NCI-H345 treated with DMSO at 0.1 percent for 48 hours (cell line): ENCODE measurements at regions not wholly inside any gene's neighbourhood (a gene's known extent, or its start where the extent isn't known, plus 50 kb on each side); places are given as distances from the start of the nearest gene placed in this dataset.
A peak's percentile ranks its signal among the peaks of the same experiment; 100 is the strongest.
"Not testable (repeated sequence)": the region's sequence is repeated elsewhere in the genome, so short reads cannot be mapped to it uniquely, and the experiment has no call there.

Experiments
- DNase-seq: peaks from one replicate; lab custom pipeline; 2025; ENCODE audit not compliant: unreplicated experiment; lab: John Stamatoyannopoulos, UW

DNA sequence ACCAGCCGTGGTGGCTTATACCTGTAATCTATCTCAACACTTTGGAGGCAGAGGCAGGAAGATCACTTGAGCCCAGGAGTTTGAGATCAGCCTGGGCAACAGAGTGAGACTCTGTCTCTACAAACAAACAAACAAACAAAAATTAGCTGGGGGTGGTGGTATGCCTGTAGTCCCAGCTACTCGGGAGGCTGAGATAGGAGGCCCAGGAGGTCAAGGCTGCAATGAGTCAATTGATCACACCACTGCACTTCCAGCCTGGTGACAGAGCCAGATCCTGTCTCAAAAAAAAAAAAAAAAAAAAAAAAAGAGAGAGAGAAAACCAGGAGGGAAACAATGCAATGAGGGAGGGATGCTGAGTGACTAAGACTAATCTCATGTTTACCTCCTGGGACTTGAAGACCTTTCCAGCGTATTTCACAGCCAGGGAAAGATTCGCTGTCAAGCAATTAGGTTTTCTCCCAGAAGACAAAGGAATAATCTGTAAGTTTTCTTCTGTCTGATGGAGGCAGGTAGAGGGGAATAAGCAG lies 51.1 kb upstream of the MIER3 start:
- DNase-seq: no peak

DNA sequence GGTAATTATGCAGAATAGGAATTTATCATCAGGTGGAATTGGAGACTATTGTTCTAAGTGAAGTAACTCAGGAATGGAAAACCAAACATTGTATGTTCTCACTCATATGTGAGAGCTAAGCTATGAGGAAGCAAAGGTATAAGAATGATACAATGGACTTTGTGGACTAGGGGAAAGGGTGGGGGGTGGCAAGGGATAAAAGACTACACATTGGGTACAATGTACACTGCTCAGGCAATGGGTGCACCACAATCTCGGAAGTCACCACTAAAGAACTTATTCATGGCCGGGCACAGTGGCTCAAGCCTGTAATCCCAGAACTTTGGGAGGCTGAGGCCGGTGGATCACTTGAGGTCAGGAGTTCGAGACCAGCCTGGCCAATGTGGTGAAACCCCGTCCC lies 51.6 kb upstream of the MIER3 start:
- DNase-seq: not testable (repeated sequence)

DNA sequence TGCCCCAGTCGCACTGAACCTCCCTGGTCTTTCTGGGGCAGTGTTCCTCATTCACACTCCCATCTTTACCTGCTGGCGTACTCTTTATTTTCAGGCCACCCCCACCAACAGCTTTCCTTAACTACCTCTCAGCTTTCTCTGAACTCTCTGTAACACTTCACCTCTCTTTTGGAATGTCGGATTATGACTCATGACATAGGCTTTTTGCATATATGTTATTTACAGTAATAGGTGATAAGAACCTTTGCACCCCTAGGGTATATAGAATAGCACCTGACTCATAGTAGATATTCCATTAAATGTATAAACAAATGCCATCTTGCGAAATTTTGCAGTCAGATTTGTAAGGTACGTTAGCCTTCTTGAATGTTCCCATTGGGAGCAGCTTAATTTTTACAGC lies 52.9 kb upstream of the MIER3 start:
- no peak for DNase-seq

DNA sequence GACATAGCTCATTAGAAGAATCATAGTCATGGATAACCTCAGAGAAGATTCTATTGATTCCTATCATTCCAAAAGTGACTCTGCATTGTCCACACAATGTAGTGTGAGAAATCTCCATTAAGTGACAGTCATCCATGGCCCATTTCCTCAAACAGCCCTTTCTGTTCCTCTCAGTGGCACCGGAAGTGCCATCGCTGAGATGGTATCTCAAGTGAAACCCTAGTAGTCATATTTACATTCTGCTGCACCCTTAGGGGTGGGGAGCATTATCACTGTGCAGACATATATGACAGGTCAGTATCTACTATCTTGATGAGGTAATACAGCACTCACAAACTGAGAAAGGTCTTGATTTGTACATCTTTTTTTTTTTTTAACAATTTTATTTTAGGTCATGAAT lies 55.4 kb upstream of the MIER3 start:
- DNase-seq: no peak

DNA sequence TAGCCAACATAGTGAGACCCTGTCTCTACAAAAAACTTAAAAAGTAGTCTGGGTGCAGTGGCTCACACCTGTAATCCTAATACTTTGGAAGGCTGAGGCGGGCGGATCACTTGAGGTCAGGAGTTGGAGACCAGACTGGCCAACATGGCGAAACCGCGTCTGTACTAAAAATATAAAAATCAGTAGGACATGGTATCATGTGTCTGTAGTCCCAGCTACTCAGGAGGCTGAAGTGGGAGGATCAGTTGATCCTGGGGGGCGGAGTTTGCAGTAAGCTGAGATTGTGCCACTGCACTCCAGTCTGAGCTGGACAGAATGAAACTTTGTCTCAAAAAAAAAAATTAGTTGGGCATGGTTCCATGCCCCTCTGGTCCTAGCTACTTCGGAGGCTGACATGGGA lies 57.9 kb upstream of the MIER3 start:
- DNase-seq: no peak

DNA sequence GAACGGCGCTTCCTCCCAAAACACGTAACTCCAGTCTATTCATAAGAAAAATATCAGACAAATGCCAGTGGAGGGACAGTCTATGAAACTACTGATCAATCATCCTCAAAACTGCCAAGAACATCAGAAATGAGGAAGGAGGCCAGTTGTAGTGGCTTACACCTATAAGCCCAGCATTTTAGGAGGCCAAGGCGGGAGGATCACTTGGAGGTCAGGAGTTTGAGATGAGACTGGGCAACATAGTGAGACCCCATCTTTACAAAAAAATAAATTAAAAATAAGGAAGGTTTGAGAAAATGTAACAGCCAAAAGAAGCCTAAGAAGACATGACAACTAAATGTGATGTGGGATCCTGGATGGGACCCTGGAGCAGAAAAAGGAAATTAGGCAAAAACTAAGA lies 58.9 kb upstream of the MIER3 start:
- no peak for DNase-seq

DNA sequence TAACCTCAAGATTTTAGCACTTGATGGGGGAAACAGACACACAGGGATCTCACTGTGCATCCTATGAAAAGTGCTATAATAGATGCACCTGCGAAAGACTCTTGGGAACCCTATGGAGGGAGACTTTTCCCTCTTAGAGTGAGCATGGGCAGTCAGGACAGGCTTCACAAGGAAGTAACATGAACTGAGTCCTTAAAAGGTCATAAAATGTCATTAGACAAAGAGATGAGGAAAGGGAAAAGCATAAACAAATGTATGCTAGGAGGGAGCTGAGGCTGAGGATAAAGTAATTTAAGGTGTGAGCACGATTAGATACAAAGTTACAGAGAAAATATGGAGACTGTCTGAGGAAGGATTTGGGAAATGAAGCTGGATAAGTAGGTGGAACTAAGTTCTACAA lies 60.6 kb upstream of the MIER3 start:
- no peak for DNase-seq

DNA sequence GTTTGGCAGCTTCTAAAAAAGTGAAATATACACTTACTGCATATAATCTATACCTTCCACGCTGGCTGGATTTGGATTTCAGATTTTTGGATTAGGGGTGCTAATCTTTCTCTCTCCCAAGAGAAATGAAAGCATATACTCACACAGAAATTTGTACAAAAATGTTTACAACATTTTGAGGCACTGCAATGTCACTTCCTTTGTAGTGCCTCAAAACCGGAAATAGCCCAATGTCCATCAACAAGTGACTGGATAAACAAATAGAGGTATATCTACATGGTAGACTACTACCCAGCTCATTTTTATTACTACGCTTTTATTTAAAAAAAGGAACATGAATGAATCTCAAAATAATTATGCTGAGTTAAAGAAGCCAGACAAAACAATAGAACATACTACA lies 74.0 kb upstream of the MIER3 start:
- no peak for DNase-seq

DNA sequence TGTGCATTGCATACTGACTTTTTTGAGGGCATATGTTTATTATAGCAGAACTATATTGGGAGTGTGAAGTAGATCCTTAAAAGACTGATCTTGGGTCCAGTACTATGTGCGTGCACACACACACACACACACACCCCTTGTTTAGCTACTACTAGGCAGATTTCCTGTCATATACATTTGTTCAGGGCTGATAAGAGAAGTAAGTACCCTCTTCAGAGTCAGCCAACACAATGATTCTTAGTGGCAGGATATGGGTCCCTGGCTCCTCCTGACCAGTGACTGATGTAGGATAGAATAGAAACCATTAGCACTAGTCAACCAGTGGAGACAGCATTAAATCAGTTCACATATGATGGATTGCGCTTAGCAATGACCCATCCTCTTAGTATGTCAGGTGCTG lies 76.2 kb upstream of the MIER3 start:
- no peak for DNase-seq

DNA sequence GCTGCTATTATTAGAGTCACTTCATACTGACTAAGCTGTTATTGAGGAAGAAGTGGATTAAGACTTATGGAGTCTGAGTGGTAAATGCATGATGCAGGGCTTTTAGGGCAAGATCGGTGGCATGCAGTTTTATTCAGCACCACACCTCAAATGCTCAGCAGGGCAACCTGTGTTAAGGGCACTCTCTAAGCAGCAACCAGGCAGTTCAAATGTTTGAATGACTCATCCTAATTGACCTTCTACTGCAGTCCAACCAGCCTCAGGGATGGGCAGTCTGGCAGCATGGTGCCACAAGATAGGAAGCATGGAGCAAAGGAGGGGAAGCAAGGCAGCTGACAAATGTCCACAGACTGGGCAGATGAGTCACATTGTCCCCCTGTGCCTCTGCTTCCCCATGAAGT lies 80.2 kb upstream of the MIER3 start:
- DNase-seq: no peak

DNA sequence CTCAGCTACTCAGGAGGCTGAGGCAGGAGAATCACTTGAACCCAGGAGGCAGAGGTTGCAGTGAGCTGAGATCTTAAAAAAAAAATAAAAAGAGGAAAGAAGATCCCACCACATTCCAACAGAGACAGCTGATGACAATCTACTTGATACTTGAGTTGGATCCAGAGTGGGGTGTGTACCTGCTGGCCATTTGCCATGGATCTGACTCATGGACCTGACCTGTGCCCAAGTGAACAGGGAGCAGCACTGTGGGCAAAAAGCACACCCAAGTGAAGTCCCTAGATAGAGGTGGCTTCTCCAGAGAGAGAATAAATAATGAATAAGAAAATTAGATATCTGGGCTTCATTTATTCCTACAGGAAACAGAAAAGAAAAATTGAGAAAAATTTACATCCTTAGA lies 81.2 kb upstream of the MIER3 start:
- DNase-seq: no peak

DNA sequence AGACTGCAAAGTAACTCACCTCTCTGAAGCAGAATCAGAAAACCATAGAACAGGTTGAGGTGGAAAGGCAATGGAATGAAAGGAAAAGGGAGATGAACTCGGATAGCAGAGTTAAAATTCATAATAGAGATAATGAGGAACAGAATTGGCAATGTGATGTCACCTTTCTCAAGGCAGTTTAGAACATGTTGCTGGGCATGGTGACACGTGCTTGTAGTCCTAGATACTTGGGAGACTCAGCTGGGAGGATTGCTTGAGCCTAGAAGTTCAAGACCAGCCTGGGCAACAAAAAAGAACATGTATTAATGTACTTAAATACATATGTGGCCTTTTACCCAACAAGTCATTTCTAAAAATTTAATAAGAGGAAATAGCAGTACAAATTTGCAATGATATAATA lies 81.6 kb upstream of the MIER3 start:
- no peak for DNase-seq

DNA sequence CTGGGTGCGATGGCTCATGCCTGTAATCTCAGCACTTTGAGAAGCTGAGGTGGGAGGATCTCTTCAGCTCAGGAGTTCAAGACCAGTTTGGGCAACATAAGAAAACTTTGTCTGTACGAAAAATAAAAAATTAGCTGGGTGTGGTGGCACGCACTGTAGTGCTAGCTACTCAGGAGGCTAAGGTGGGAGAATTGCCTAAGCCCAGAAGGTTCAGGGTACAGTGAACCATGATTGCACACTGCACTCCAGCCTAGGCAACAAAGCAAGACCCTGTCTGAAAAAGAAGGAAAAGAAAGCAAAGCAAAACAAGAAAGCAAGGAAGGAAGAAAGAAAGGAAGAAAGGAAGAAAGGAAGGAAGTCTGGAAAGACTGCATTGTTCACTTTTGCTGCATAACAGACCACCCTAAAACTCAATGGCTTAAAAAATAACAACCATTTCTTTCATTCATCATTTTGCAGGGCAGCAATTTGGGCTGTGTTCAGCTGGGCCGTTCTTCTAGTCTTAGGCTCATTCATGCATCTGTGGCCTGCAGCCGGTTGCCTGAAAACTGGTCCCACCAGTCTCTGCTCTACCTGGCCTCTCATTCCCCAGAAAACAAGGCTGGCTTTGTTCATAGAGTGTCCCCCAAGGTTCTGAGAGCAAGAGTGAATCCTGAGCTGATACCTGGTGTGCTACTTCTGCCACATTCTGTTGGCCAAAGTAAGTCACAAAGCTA lies 82.4 kb upstream of the MIER3 start:
- no peak for DNase-seq

DNA sequence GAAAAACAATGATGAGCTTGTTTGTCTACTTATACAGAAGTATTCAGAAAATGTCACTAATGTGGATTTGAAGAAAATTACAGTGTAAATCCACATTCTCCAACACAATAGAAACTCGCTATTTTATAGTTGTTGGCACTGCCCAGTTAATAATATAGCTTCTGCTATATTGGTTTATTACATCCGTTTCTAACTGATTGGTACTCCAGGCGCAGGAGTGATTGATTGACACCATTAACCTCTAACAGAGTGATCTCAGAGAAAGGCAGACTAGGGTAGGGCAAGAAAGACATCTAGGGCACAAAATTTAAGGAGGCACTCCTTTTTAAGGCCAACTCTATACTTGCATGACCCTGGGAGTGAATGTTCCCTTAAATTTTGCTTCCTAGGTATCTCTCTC lies 84.0 kb upstream of the MIER3 start:
- DNase-seq: no peak

DNA sequence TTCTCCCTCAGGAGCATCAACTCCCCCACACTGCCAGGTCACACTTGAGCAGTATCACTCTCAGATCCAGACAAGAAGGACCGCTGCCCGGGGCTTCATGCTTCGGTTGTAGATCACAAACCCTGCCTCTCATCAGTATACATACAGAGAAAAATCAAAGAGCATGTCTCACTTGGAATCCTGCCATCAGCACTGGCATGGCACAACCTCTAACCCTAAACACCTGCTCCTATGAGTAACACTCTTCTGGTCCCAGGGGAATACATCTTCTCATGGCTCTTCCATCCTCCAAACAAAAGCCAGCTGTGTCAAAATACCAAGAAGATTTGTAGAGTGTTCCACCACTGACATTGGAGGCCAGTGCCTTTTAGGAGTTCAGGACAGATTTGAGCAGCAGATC lies 84.8 kb upstream of the MIER3 start:
- DNase-seq: peak; percentile 33

DNA sequence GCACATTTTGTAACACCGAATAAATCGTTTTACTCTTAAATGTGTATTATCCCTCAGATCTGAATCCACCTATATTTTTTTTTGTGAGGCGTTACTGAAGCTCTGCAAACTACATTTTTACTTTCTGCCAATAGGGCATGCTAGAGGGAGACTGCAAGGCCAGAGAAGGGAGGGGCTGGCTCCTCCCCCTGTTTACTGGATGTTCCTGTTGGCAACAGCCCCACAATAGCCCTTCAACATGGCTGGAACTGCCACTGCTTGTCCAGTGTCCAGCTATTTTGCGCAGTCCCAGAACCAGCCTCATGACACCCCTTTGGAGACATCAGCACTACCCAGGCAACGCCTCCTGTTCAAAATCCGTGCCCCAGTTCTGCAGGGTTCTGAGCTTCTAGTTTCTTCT lies 85.4 kb upstream of the MIER3 start:
- DNase-seq: no peak

DNA sequence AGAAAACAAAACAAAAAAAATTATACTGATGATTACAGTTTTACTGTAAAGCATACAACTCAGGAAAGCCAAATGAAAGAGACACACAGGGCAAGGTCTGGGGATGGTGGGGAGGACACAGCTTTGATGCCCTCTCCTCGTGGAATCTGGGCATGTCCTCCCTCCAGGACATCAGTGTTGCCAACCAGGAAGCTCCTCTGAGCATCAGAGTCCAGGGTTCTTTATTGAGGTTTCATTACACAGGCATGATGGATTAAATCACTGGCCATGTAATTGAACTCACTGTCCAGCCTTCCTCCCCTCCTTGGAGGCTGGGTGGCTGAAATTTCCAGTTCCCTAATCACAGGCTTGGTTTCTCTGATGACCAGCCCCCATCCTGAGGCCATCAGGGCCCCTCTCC lies 89.6 kb upstream of the MIER3 start:
- no peak for DNase-seq

DNA sequence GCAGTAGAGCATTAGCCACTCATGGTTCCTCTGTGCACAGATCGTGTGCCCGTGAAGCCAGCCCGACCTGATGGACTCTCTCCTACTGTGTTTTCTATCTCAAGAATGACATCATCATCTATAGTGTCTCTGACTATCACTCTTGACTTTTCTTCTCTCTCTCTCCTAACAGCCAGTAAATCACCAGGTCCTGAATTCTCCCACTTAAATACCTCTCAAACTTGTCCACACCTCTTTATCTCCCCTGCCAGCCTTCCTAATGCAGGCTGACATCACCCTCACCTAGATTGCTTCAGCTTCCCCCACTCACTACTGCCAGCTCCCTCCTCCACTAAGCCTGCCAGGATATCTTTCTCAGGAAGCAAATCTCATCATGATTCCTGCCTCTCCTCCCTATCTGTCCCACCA lies 90.6 kb upstream of the MIER3 start:
- DNase-seq: no peak

DNA sequence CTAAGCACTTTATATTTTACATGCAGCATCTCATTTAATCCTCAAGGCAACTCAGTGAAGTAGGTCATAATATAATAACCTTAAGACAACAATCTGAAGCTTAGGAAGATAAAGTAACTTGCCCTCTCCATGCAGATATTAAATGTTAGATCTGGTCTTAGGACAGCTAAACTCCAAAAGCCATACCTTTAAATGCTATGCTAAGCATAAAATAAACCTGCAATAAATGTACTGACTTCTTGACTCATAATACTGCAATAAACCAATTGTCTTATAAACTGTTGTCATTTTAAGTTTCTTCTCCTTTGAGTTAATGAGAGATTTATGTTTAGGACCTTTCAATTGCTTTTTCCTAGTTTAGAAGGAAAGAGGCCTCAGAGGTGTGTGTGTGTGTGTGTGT lies 102.2 kb upstream of the MIER3 start:
- no peak for DNase-seq

DNA sequence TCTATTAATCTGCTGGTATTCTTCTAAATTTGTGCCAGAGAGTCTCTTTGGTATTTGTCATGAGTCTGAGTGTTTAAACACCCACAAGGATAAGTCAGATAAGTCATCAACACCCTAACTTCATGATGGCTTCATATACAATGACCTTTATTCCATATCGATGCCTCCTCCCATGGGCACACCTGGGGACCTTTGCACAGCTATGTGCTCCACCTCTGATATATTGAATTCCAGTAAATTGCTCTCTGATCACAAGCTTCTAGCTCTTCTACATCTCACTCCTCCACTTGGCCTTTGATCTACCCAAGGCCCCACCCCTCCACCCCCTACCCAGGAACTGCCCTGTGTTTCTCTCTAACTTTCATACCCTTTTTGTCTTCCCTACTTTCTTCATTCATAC lies 102.7 kb upstream of the MIER3 start:
- DNase-seq: no peak

DNA sequence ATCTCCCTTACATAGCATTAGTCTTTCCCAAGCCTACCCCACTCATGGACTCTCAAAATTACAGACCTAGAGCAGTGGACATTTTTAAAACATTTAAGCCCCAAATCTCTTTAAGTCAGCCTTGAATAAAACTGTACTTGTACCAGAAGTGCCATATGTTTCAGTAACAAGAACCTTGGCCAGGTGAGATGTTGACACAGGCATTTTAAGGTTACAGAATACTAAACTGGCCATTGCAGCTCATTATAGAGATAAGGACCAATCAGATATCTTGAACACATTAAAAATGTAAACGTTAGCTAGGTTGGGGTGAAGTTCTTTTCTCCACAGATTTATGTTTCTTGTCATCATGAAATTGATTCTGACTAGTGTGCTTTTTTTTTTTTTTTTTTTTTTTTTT lies 103.8 kb upstream of the MIER3 start:
- no peak for DNase-seq

DNA sequence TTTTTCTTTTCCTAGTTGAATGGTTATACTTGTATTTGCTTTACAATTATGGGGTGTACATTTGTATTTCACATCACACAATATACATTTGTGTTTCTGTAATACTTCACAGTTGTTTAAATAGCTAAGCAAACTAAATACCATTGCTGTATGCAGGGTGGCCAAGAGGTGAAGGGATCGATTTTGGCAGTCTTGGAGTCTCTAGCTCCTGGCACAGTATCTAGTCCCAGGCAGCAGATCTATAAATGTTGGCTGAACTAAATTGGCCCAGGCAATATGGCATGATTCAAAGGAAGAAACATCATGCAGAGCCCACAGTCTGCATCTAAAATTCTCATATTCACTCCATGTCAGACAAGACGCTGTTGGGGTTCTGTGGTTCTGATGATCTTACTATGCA lies 110.1 kb upstream of the GPBP1 start:
- DNase-seq: no peak

DNA sequence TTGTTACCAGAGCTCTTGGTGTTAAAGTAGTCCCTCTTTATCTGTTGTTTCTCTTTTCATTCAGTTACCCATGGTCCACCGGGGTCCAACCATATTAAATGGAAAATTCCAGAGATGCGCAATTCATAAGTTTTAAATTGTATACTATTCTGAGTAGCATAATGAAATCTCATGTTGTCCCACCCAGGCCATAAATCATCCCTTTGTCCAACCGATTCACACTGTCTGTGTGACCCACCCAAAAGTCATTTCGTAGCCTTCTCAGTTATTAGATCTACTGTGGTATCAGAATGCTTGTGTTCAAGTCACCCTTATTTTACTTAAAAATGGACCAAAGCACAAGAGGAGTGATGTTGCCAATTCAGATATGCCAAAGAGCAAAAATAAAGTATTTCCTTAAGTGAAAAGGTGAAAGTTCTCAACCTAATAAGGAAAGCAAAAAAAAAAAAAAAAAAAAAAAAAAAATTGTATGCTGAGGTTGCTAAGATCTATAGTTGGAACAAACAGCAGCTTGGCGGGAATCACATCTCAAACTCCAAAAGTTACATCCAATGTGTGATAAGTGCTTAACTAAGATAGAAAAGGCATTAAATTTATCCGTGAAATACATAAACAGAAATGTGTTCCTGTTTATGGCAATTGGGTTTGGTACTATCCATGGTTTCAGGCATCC lies 106.8 kb upstream of the GPBP1 start:
- no peak for DNase-seq
